GM23338 (cell line): ENCODE measurements at regions not wholly inside any gene's neighbourhood (a gene's known extent, or its start where the extent isn't known, plus 50 kb on each side); places are given as distances from the start of the nearest gene placed in this dataset.

ENCODE experiments used
- ATAC-seq: fragments of 200-7000 bp; cut with Tn5 transposase; 3 replicates; pipeline ENCODE4 v1.9.1; 2020
- DNase-seq: peaks from one replicate; pipeline ENCODE4 v3.0.0-alpha.2; 2015; ENCODE audit warnings: low spot score
- H2AFZ ChIP-seq: fragments of 200-600 bp; sonication (generic); 2 replicates; pipeline ENCODE4 v1.8.0; 2016; ENCODE audit warnings: antibody characterized with exemption, mild to moderate bottlenecking, moderate library complexity
- H3F3A ChIP-seq: fragments of 200-600 bp; sonication (generic); replicated peaks from 2 replicates; pipeline ENCODE4 v1.8.0; 2017; ENCODE audit warnings: antibody characterized with exemption, mixed run types, low read depth
- H3K27ac ChIP-seq: fragments of 200-600 bp; sonication (generic); 2 replicates; pipeline ENCODE4 v1.6.1; 2016; ENCODE audit warnings: low read depth
- H3K27me3 ChIP-seq: fragments of 200-600 bp; sonication (generic); 2 replicates; pipeline ENCODE4 v1.8.0; 2016; ENCODE audit warnings: mild to moderate bottlenecking, mixed run types, moderate library complexity; ENCODE audit not compliant: insufficient read depth
- H3K36me3 ChIP-seq: fragments of 200-600 bp; sonication (generic); 2 replicates; pipeline ENCODE4 v1.8.0; 2016; ENCODE audit warnings: mild to moderate bottlenecking; ENCODE audit not compliant: insufficient read depth
- H3K4me1 ChIP-seq: fragments of 200-600 bp; sonication (generic); 2 replicates; pipeline ENCODE4 v1.8.0; 2016; ENCODE audit warnings: mild to moderate bottlenecking, moderate library complexity; ENCODE audit not compliant: insufficient read depth
- H3K4me2 ChIP-seq: fragments of 200-600 bp; sonication (generic); 2 replicates; pipeline ENCODE4 v1.7.1; 2017; ENCODE audit warnings: mixed run types
- H3K4me3 ChIP-seq: fragments of 200-600 bp; sonication (generic); 2 replicates; pipeline ENCODE4 v1.6.1; 2016; ENCODE audit warnings: mixed run types
- H3K79me2 ChIP-seq: fragments of 200-600 bp; sonication (generic); replicated peaks from 2 replicates; pipeline ENCODE4 v1.8.0; 2017; ENCODE audit warnings: mild to moderate bottlenecking; ENCODE audit not compliant: insufficient read depth
- H3K9me2 ChIP-seq: fragments of 200-600 bp; sonication (generic); 2 replicates; pipeline ENCODE4 v1.8.0; 2017; ENCODE audit not compliant: insufficient read depth
- H4K20me1 ChIP-seq: fragments of 200-600 bp; sonication (generic); replicated peaks from 2 replicates; pipeline ENCODE4 v1.8.0; 2017; ENCODE audit warnings: mild to moderate bottlenecking; ENCODE audit not compliant: insufficient read depth
- H3K27ac Mint-ChIP-seq: 2 replicates; pipeline ENCODE4 v1.8.0; 2020; ENCODE audit warnings: inconsistent platforms, mild to moderate bottlenecking, moderate library complexity, mixed read lengths
- H3K27me3 Mint-ChIP-seq: 3 replicates; pipeline ENCODE4 v1.8.0; 2022; ENCODE audit warnings: low read depth, mild to moderate bottlenecking, moderate library complexity, mixed read lengths, inconsistent platforms; ENCODE audit not compliant: insufficient read depth, poor library complexity
- H3K36me3 Mint-ChIP-seq: 3 replicates; pipeline ENCODE4 v1.8.0; 2021; ENCODE audit warnings: low read depth, mild to moderate bottlenecking, inconsistent platforms, moderate library complexity, mixed read lengths
- H3K4me1 Mint-ChIP-seq: 3 replicates; pipeline ENCODE4 v1.8.0; 2020; ENCODE audit warnings: mild to moderate bottlenecking, inconsistent platforms, mixed read lengths
- H3K4me3 Mint-ChIP-seq: 3 replicates; pipeline ENCODE4 v1.8.0; 2021; ENCODE audit warnings: moderate library complexity, mild to moderate bottlenecking, inconsistent platforms, mixed read lengths
- H3K9me3 Mint-ChIP-seq: 3 replicates; pipeline ENCODE4 v1.8.0; 2020; ENCODE audit warnings: moderate library complexity, mild to moderate bottlenecking, inconsistent platforms, mixed read lengths
- CREB1 ChIP-seq: fragments of 250-450 bp; sonication (Bioruptor Pico); IDR thresholded peaks from 2 replicates; pipeline ENCODE4 v1.5.0; 2020; ENCODE audit warnings: low read depth, mild to moderate bottlenecking, moderate library complexity
- EZH2 ChIP-seq: fragments of 200-600 bp; sonication (generic); IDR thresholded peaks from one replicate; pipeline ENCODE4 v1.8.0; 2017; ENCODE audit warnings: antibody characterized with exemption, mild to moderate bottlenecking, low read depth; ENCODE audit not compliant: unreplicated experiment
- EZH2phosphoT487 ChIP-seq: fragments of 200-600 bp; sonication (generic); IDR thresholded peaks from one replicate; pipeline ENCODE4 v1.8.1; 2018; ENCODE audit warnings: antibody characterized with exemption; ENCODE audit not compliant: unreplicated experiment
- JUNB ChIP-seq: IDR thresholded peaks from one replicate; pipeline ENCODE4 v1.6.1; 2016; ENCODE audit warnings: antibody characterized with exemption; ENCODE audit not compliant: unreplicated experiment
- NANOG ChIP-seq: IDR thresholded peaks from 2 replicates; pipeline ENCODE4 v1.6.1; 2016; ENCODE audit warnings: antibody characterized with exemption, borderline replicate concordance
- POLR2AphosphoS5 ChIP-seq: IDR thresholded peaks from 2 replicates; pipeline ENCODE4 v1.6.1; 2016; ENCODE audit warnings: antibody characterized with exemption, low read depth
- REST ChIP-seq: IDR thresholded peaks from one replicate; pipeline ENCODE4 v1.6.1; 2018; ENCODE audit warnings: antibody characterized with exemption; ENCODE audit not compliant: unreplicated experiment
- STAT1 ChIP-seq: IDR thresholded peaks from one replicate; pipeline ENCODE4 v1.6.1; 2016; ENCODE audit warnings: antibody characterized with exemption; ENCODE audit not compliant: unreplicated experiment
- ZNF114 ChIP-seq: fragments of 250-450 bp; sonication (Bioruptor Pico); IDR thresholded peaks from 2 replicates; pipeline ENCODE4 v1.5.0; 2020; ENCODE audit warnings: mild to moderate bottlenecking, moderate library complexity
- ZNF331 ChIP-seq: fragments of 250-450 bp; sonication (Bioruptor Pico); IDR thresholded peaks from 2 replicates; pipeline ENCODE4 v1.5.0; 2020; ENCODE audit warnings: low read depth, mild to moderate bottlenecking, moderate library complexity
- ZNF462 ChIP-seq: fragments of 250-450 bp; sonication (Bioruptor Pico); IDR thresholded peaks from 2 replicates; pipeline ENCODE4 v1.5.0; 2020; ENCODE audit warnings: mild to moderate bottlenecking, moderate library complexity
- TF ChIP-seq, protein P1 (sequence below), 2 experiments: fragments of 200-600 bp in 1 of 2; sonication (generic) in 1 of 2; conservative IDR thresholded peaks; 2 replicates each; pipeline versions ENCODE4 v1.5.1 to v1.6.1; 2016 to 2017; ENCODE audit warnings: antibody characterized with exemption in 2 of 2, low read depth in 2 of 2, mild to moderate bottlenecking in 2 of 2, moderate library complexity in 1 of 2
- TF ChIP-seq, protein P2 (sequence below): IDR thresholded peaks from 2 replicates; pipeline ENCODE4 v1.6.1; 2016; ENCODE audit warnings: antibody characterized with exemption

DNA sequence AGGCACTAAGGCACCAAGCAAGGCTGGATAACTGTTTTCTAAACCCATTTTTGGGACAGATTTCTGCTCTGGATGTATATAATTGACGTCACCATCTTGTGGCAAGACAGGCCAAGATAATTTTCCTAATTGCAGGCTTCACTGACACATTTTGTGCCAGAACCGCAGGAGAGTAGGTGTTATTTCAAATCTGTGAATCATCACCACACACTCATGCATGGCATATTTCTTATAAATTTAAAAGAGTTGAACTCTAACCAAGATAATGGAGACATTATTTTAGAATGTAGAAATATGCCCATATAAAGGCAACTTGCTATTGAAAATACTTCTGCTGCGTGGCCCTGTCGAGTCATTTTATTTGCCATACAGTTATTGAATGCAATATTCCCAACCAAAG lies 68.3 kb upstream of the ACYP2 start:
- Histone ChIP-seq H2AFZ (no peak overlapping the region), H3K36me3 (no peaks in the 10 kb centered on the region), H4K20me1 (no peaks in the 10 kb centered on the region; the same call in 1 of the 2 replicates), H3K4me2 (no peak overlapping the region), H3F3A (no peaks in the 10 kb centered on the region), H3K27ac (no peak overlapping the region), H3K4me3 (no peak overlapping the region), H3K4me1 (no peaks in the 10 kb centered on the region), H3K9me2 (no peaks in the 10 kb centered on the region), H3K79me2 (no peaks in the 10 kb centered on the region), H3K27me3 (no peaks in the 10 kb centered on the region)
- no peak overlapping the region for H3K4me3 Mint-ChIP-seq
- H3K4me1 Mint-ChIP-seq: no peaks in the 10 kb centered on the region; the same call in 2 of the 3 replicates
- H3K27me3 Mint-ChIP-seq: peaks cover 8% of the 10 kb centered on the region
- H3K9me3 Mint-ChIP-seq: peaks cover 7% of the 10 kb centered on the region; the same call in 2 of the 3 replicates
- DNase-seq (no peak), ATAC-seq (no peak)
- no peak overlapping the region for H3K27ac Mint-ChIP-seq
- H3K36me3 Mint-ChIP-seq: peaks cover 5% of the 10 kb centered on the region; the same call in 2 of the 3 replicates
- TF ChIP-seq REST (no peak), ZNF331 (CRISPR knock-in tag) (no peak), CREB1 (no peak), EZH2 (no peak), EZH2phosphoT487 (no peak), STAT1 (no peak), ZNF462 (CRISPR knock-in tag) (no peak), JUNB (no peak), POLR2AphosphoS5 (no peak), ZNF114 (no peak), NANOG (no peak)
- TF ChIP-seq, protein P1, sequence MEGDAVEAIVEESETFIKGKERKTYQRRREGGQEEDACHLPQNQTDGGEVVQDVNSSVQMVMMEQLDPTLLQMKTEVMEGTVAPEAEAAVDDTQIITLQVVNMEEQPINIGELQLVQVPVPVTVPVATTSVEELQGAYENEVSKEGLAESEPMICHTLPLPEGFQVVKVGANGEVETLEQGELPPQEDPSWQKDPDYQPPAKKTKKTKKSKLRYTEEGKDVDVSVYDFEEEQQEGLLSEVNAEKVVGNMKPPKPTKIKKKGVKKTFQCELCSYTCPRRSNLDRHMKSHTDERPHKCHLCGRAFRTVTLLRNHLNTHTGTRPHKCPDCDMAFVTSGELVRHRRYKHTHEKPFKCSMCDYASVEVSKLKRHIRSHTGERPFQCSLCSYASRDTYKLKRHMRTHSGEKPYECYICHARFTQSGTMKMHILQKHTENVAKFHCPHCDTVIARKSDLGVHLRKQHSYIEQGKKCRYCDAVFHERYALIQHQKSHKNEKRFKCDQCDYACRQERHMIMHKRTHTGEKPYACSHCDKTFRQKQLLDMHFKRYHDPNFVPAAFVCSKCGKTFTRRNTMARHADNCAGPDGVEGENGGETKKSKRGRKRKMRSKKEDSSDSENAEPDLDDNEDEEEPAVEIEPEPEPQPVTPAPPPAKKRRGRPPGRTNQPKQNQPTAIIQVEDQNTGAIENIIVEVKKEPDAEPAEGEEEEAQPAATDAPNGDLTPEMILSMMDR (conservative IDR thresholded peaks at IDR 0.05; ENCODE audit: low read depth in 2 of 2): no peak
- TF ChIP-seq, protein P2, sequence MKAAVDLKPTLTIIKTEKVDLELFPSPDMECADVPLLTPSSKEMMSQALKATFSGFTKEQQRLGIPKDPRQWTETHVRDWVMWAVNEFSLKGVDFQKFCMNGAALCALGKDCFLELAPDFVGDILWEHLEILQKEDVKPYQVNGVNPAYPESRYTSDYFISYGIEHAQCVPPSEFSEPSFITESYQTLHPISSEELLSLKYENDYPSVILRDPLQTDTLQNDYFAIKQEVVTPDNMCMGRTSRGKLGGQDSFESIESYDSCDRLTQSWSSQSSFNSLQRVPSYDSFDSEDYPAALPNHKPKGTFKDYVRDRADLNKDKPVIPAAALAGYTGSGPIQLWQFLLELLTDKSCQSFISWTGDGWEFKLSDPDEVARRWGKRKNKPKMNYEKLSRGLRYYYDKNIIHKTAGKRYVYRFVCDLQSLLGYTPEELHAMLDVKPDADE: no peak
